ENCODE measurements at regions not wholly inside any gene's neighbourhood (a gene's known extent, or its start where the extent isn't known, plus 50 kb on each side); places are given as distances from the start of the nearest gene placed in this dataset.

DNA sequence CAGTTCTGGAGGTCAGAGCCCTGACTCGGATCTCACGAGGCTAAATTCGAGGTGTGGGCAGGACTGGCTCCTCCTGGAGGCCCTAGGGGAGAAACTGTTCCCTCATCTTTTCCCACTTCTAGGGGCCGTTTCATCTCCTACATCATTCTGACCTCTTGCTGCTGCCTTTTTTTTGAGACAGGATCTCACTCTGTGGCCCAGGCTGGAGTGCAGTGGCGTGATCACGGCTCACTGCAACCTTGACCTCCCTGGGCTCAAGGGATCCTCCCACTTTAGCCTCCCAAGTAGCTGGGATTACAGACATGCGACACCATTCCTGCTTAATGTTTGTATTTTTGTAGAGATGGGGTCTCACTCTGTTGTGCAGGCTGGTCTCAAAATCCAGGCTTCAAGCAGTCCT is 244.1 kb upstream of the GSE1 start:
- Histone ChIP-seq H3K27me3 (ENCODE audit: control insufficient read depth, insufficient read depth, low read length) (no peaks in the 10 kb centered on the region), H3K4me3 (ENCODE audit: low read depth, low read length) (no peak overlapping the region), H3K4me1 (ENCODE audit: control insufficient read depth, insufficient read depth, low read length) (peaks cover 70% of the 10 kb centered on the region), H3K27ac (ENCODE audit: low read depth, low read length) (no peak overlapping the region), H3K9me3 (ENCODE audit: control insufficient read depth, insufficient read depth, low read length) (peaks cover 3% of the 10 kb centered on the region), H3K36me3 (ENCODE audit: control insufficient read depth, insufficient read depth, low read length) (no peaks in the 10 kb centered on the region)
- 86% methylated on average over 6 of the region's 7 CpGs for WGBS (ENCODE audit: insufficient coverage)
- DNase-seq (ENCODE audit: low read depth in 4 of 6, low spot score in 6 of 6): no peak

DNA sequence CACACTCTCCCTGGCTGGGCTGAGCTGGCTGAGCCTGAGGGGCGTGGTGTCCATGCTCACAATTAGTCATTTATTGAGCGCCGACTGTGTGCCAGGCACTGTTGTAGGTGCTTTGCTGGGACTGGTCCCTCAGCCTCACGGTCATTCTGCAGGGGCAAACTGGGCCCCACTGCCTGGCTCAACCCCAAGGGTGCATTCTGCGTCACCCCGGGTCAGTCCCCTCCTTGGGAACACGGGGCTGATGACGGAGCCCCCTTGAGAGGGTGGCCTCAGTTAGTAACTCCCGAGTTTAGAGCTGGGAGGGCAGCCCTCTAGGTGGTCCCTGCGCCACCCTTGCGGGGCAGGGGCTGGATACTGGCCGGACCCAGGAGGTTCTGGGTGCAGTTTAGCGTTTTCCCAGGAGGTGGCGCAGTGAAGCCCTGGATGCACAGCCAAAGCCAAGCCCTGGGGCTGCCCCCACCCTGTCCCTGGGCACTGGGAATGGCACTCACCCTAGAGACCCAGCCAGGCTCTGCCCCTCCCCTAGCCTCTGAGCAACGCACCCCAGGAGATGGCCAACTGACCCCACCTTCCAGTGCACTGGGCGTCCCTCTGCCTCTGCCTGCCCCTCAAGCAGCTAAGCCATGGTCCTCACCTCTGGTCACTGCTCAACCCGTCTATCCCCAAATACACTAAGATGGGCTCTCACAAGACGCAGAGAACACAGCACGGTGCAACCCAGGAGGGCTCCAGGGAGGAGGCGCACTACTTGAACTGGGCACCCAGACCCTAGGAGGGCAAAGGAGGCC is 243.2 kb upstream of the GSE1 start:
- peak in 1 of 6 donors; percentile 50 for DNase-seq (ENCODE audit: low read depth in 4 of 6, low spot score in 6 of 6)
- Histone ChIP-seq H3K9me3 (ENCODE audit: control insufficient read depth, insufficient read depth, low read length) (no peaks in the 10 kb centered on the region), H3K27me3 (ENCODE audit: control insufficient read depth, insufficient read depth, low read length) (no peaks in the 10 kb centered on the region), H3K36me3 (ENCODE audit: control insufficient read depth, insufficient read depth, low read length) (no peaks in the 10 kb centered on the region), H3K4me1 (ENCODE audit: control insufficient read depth, insufficient read depth, low read length) (peaks cover 75% of the 10 kb centered on the region), H3K4me3 (ENCODE audit: low read depth, low read length) (no peak overlapping the region), H3K27ac (ENCODE audit: low read depth, low read length) (peak overlapping the region; percentile 75)
- 46% methylated on average over 18 of the region's 20 CpGs for WGBS (ENCODE audit: insufficient coverage)

DNA sequence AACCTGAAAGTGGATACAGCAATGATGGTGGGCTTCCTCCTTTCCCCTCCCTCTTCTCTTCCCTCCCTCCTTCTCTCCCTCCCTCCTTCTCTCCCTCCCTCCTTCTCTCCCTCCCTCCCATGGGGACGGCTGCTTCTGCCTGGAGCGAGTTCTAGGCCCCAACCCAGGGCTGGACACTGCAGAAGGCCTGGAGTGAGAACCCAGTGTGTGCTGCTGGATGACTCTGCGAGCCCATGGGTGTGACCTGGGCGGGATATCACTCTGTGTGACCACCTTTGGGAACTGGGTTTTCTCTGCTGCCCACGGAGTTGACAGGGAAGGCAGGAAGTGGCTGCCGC is 242.6 kb upstream of the GSE1 start:
- Histone ChIP-seq H3K27ac (ENCODE audit: low read depth, low read length) (peak overlapping the region; percentile 75), H3K4me1 (ENCODE audit: control insufficient read depth, insufficient read depth, low read length) (peaks cover 75% of the 10 kb centered on the region), H3K36me3 (ENCODE audit: control insufficient read depth, insufficient read depth, low read length) (peaks cover 2% of the 10 kb centered on the region), H3K27me3 (ENCODE audit: control insufficient read depth, insufficient read depth, low read length) (no peaks in the 10 kb centered on the region), H3K9me3 (ENCODE audit: control insufficient read depth, insufficient read depth, low read length) (no peaks in the 10 kb centered on the region), H3K4me3 (ENCODE audit: low read depth, low read length) (no peak overlapping the region)
- WGBS (ENCODE audit: insufficient coverage): 63% methylated on average over 5 of the region's 6 CpGs
- no peak for DNase-seq (ENCODE audit: low read depth in 4 of 6, low spot score in 6 of 6)

DNA sequence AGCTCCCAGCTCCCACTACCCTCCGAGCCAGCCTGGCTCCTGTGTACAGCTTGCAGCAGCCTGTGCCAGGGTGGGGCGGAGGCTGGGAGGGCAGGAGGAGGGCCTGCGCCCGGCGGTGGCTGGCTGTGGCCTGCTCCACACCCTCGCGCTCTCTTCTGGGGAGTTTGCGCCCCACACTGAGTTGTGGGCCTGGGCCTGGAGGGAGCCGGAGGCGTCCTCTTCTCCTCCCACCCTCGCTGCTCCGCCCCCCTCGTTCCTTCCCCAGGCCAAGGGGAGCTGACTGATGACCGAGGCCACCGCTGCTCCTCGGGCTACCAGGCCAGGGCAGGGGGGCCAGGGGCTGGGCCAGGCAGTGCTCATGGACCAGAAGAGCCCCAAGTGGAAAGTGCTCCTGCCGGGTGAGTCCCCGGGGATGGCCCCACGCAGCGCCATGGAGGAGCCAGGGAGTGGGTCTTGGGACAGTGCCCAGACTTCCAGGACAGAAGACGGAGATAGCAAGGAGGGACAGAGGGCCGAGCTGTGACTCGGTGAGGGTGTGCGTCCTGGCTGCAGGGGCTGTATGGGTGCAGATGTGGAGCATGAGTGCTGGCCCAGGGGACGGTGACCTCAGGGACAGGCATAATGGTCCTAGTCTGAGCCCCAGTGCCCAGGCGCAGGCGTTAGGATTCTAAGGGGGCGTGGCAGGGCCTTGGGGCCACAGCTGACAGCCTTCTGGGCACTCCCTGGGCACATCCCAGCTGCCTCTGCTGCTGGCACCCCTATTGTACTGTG is 242.1 kb upstream of the GSE1 start:
- WGBS (ENCODE audit: insufficient coverage): 44% methylated on average over 25 of the region's 28 CpGs
- H3K27ac ChIP-seq (ENCODE audit: low read depth, low read length): peak overlapping the region; percentile 75
- peaks cover 4% of the 10 kb centered on the region for H3K36me3 ChIP-seq (ENCODE audit: control insufficient read depth, insufficient read depth, low read length)
- H3K27me3 ChIP-seq (ENCODE audit: control insufficient read depth, insufficient read depth, low read length): no peaks in the 10 kb centered on the region
- no peaks in the 10 kb centered on the region for H3K9me3 ChIP-seq (ENCODE audit: control insufficient read depth, insufficient read depth, low read length)
- peaks cover 75% of the 10 kb centered on the region for H3K4me1 ChIP-seq (ENCODE audit: control insufficient read depth, insufficient read depth, low read length)
- H3K4me3 ChIP-seq (ENCODE audit: low read depth, low read length): no peak overlapping the region
- DNase-seq (ENCODE audit: low read depth in 4 of 6, low spot score in 6 of 6): peak in 1 of 6 donors; percentile 63

DNA sequence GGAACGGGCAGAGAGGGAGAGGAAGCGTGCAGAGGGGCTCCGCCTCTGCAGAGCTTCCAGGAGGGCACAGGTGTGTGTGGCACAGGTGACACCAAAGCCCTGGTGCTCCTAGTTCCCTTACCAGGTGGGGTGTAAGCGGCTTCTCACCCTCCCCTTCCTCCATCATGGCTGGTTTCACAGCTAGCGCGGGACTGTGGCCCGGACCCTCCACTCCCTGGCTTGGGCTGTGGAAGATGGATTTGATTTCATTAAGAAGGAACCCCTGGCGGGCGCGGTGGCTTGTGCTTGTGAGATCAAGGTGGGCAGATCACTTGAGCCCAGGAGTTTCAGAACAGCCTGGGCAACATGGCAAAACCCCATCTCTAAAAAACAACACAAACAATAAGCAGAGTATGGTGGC is 241.2 kb upstream of the GSE1 start:
- Histone ChIP-seq H3K4me1 (ENCODE audit: control insufficient read depth, insufficient read depth, low read length) (peaks cover 75% of the 10 kb centered on the region), H3K27ac (ENCODE audit: low read depth, low read length) (no peak overlapping the region)
- WGBS (ENCODE audit: insufficient coverage): 92% methylated on average over 6 of the region's 10 CpGs

DNA sequence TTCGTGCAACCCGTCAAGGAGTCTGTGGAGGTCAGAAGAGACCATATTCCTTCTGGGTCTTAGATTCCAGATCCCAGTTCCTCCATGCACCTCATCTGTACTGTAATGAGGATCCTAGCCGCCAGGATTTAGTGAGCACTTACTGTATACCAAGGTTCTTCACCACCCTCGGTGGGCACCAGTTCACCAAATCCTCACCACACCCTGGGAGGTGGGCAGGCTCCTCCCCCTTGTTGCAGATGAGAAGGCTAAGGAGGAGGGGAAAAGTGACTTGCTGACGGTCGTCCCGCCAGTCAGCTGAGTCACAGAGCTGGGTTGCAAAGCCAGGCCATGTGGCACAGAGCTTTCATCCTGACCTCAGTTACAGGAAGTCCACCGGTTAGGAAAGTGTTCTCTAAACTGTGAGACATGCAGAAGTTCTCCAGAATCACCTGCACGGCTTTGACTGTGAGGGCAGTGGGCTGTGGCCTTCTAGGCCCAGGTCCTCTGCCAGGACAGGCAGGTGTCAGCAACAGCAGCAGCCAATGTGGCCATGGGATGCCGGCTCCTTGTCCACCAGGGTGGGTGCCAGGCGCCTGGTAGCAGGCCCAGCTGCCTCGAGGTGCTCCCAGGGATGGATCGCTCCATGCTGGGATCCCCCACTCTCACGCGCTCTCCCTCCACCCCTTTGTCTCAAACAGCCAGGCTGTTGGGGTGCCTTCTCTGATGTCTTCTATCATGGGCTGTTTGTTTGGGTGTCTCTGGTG is 240.3 kb upstream of the GSE1 start:
- Histone ChIP-seq H3K4me3 (ENCODE audit: low read depth, low read length) (no peak overlapping the region), H3K27me3 (ENCODE audit: control insufficient read depth, insufficient read depth, low read length) (no peaks in the 10 kb centered on the region), H3K9me3 (ENCODE audit: control insufficient read depth, insufficient read depth, low read length) (no peaks in the 10 kb centered on the region), H3K4me1 (ENCODE audit: control insufficient read depth, insufficient read depth, low read length) (peaks cover 77% of the 10 kb centered on the region), H3K27ac (ENCODE audit: low read depth, low read length) (no peak overlapping the region), H3K36me3 (ENCODE audit: control insufficient read depth, insufficient read depth, low read length) (peaks cover 6% of the 10 kb centered on the region)
- DNase-seq (ENCODE audit: low read depth in 4 of 6, low spot score in 6 of 6): no peak
- WGBS (ENCODE audit: insufficient coverage): 70% methylated on average over 8 of the region's 15 CpGs

More for the DNA sequence above, 241.2 kb upstream of the GSE1 start:
- H3K9me3 ChIP-seq (ENCODE audit: control insufficient read depth, insufficient read depth, low read length): no peaks in the 10 kb centered on the region
- H3K4me3 ChIP-seq (ENCODE audit: low read depth, low read length): no peak overlapping the region
- H3K36me3 ChIP-seq (ENCODE audit: control insufficient read depth, insufficient read depth, low read length): peaks cover 6% of the 10 kb centered on the region
- DNase-seq (ENCODE audit: low read depth in 4 of 6, low spot score in 6 of 6): no peak
- no peaks in the 10 kb centered on the region for H3K27me3 ChIP-seq (ENCODE audit: control insufficient read depth, insufficient read depth, low read length)

DNA sequence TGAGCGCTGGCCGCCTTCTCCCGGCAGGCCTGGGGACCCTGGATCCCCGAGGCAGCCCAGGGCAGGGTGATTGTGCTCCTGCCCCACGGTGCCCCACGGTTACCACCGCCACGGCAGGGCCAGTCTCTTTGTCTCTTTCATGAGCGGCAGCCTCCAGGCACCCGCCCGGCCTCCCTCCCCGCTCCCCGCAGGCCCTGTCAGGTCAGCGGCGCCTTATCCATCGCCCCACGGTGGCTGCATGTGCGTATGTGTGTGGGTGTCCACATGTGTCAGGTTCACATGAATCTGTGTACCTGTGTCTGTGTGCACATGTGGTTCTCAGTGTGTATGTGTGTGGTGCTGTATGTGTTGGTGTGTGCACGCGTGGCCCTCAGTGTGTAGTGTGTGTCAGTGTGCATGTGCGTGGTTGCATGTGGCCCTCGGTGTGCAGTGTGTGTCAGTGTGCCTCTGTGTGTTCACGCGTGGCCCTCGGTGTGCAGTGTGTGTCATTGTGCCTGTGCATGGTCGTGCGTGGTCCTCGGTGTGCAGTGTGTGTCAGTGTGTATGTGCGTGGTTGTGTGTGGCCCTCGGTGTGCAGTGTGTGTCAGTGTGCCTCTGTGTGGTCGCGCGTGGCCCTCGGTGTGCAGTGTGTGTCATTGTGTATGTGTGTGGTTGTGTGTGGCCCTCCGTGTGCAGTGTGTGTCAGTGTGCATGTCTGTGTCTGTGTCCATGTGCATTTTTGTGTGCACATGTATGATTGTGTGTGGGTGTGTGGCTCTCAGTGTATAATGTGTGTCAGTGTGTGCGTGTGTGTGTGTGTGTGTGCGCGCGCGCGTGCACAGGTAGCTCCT is 239.2 kb upstream of the GSE1 start:
- Histone ChIP-seq H3K36me3 (ENCODE audit: control insufficient read depth, insufficient read depth, low read length) (peaks cover 6% of the 10 kb centered on the region), H3K4me3 (ENCODE audit: low read depth, low read length) (no peak overlapping the region), H3K27ac (ENCODE audit: low read depth, low read length) (no peak overlapping the region), H3K9me3 (ENCODE audit: control insufficient read depth, insufficient read depth, low read length) (no peaks in the 10 kb centered on the region), H3K27me3 (ENCODE audit: control insufficient read depth, insufficient read depth, low read length) (no peaks in the 10 kb centered on the region), H3K4me1 (ENCODE audit: control insufficient read depth, insufficient read depth, low read length) (peaks cover 89% of the 10 kb centered on the region)
- DNase-seq (ENCODE audit: low read depth in 4 of 6, low spot score in 6 of 6): no peak
- 84% methylated on average over 36 of the region's 41 CpGs for WGBS (ENCODE audit: insufficient coverage)

DNA sequence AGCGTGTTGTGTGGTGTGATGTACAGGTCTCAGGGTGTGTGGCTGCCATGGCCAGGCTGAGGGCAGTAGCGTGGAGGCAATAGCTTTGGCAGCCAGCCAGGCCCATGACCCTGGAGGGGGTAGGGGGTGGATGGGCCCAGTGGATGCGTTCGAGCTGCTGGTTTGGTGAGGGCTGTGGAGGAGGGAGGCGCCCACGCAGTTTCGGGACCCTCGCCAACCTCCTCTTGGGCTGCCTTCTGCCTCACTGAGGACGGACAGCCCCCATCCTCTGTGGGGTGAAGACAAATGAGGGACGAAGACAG is 238.6 kb upstream of the GSE1 start:
- no peak overlapping the region for H3K27ac ChIP-seq (ENCODE audit: low read depth, low read length)
- peaks cover 92% of the 10 kb centered on the region for H3K4me1 ChIP-seq (ENCODE audit: control insufficient read depth, insufficient read depth, low read length)

DNA sequence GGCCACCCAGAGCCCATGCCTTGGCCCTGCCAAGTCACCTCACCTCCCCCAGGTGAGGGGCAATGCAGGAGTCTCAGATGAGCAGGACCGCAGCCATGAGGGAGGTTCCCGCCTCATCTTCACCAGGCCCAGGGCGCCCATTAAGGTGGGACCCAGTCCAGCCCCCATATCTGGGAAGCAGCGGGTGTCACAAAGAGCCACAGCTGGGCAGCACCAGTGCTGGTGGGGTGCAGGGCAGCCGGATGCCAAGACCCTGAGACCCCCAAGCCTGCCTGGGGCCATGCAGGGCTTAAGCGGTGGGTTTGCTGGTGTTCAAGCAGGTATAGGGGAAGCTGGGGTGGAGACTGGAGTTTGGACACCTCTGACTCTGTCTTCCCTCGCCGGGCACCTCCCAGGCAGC is 237.8 kb upstream of the GSE1 start:
- no peaks in the 10 kb centered on the region for H3K9me3 ChIP-seq (ENCODE audit: control insufficient read depth, insufficient read depth, low read length)
- DNase-seq (ENCODE audit: low read depth in 4 of 6, low spot score in 6 of 6): no peak
- H3K27ac ChIP-seq (ENCODE audit: low read depth, low read length): no peak overlapping the region
- peaks cover 9% of the 10 kb centered on the region for H3K36me3 ChIP-seq (ENCODE audit: control insufficient read depth, insufficient read depth, low read length)
- 95% methylated on average over 8 of the region's 8 CpGs for WGBS (ENCODE audit: insufficient coverage)
- H3K27me3 ChIP-seq (ENCODE audit: control insufficient read depth, insufficient read depth, low read length): no peaks in the 10 kb centered on the region
- peaks cover 92% of the 10 kb centered on the region for H3K4me1 ChIP-seq (ENCODE audit: control insufficient read depth, insufficient read depth, low read length)
- H3K4me3 ChIP-seq (ENCODE audit: low read depth, low read length): no peak overlapping the region

More for the DNA sequence above, 238.6 kb upstream of the GSE1 start:
- Histone ChIP-seq H3K27me3 (ENCODE audit: control insufficient read depth, insufficient read depth, low read length) (no peaks in the 10 kb centered on the region), H3K4me3 (ENCODE audit: low read depth, low read length) (no peak overlapping the region), H3K36me3 (ENCODE audit: control insufficient read depth, insufficient read depth, low read length) (peaks cover 8% of the 10 kb centered on the region), H3K9me3 (ENCODE audit: control insufficient read depth, insufficient read depth, low read length) (no peaks in the 10 kb centered on the region)
- peak in 1 of 6 donors; percentile 44 for DNase-seq (ENCODE audit: low read depth in 4 of 6, low spot score in 6 of 6)
- WGBS (ENCODE audit: insufficient coverage): 56% methylated on average over 10 of the region's 10 CpGs

Measured in spinal cord (tissue), 9 donors.